Prostate gland (tissue), 2 donors: ENCODE measurements at regions not wholly inside any gene's neighbourhood (a gene's known extent, or its start where the extent isn't known, plus 50 kb on each side); places are given as distances from the start of the nearest gene placed in this dataset.

Source experiments
- DNase-seq: peaks from one replicate; pipeline ENCODE4 v3.0.0-alpha.2; 2019; ENCODE audit warnings: low spot score
- H3K27ac ChIP-seq, 2 donors: fragments of 200-600 bp; sonication (generic); 2 replicates each; pipeline ENCODE4 v1.5.1; 2017 to 2019
- H3K27me3 ChIP-seq: fragments of 200-600 bp; sonication (generic); replicated peaks from 2 replicates; pipeline ENCODE4 v1.5.1; 2019; ENCODE audit not compliant: insufficient read depth
- H3K36me3 ChIP-seq, 2 donors: fragments of 200-600 bp; sonication (generic); 1 replicate in 1 of 2; 2 replicates in 1 of 2; pipeline versions ENCODE4 v1.5.1 to v1.8.1; 2017 to 2019
- H3K4me1 ChIP-seq: fragments of 200-600 bp; sonication (generic); replicated peaks from 2 replicates; pipeline ENCODE4 v1.5.1; 2019
- H3K4me3 ChIP-seq, 2 donors: fragments of 200-600 bp; sonication (generic); 2 replicates each; pipeline ENCODE4 v1.5.1; 2017 to 2019
- H3K9me3 ChIP-seq: fragments of 200-600 bp; sonication (generic); 2 replicates; pipeline ENCODE4 v1.5.1; 2017
- CTCF ChIP-seq, 4 experiments: fragments of 200-600 bp in 2 of 4; fragments of 450-650 bp in 2 of 4; sonication (generic) in 2 of 4; IDR thresholded peaks; 1 replicate in 3 of 4; 2 replicates in 1 of 4; pipeline ENCODE4 v1.5.1; 2016 to 2019; ENCODE audit warnings: antibody characterized with exemption in 4 of 4, mild to moderate bottlenecking in 2 of 4, moderate library complexity in 2 of 4
- POLR2A ChIP-seq: fragments of 450-650 bp; IDR thresholded peaks from one replicate; pipeline ENCODE4 v1.6.1; 2016; ENCODE audit warnings: antibody characterized with exemption, mild to moderate bottlenecking
- POLR2AphosphoS5 ChIP-seq: sonication (generic); formaldehyde crosslinking; IDR thresholded peaks from one replicate; pipeline ENCODE4 v1.6.1; 2017; ENCODE audit warnings: antibody characterized with exemption
- WGBS: methylation state at CpG from one replicate; pipeline ENCODE4 v1.1.5; 2018; 5-methylcytosine and 5-hydroxymethylcytosine counted together
- intact Hi-C: fragments of 100-400 bp; cut with DNase I; formaldehyde crosslinking; loops from one replicate; pipeline ENCODE4 v1.14.2; 2022

- 56% methylated on average over 12 of the region's 12 CpGs for WGBS
- TF ChIP-seq POLR2AphosphoS5 (no peak), CTCF (IDR thresholded peaks at IDR 0.05) (no peak), POLR2A (no peak)
- Histone ChIP-seq H3K4me3 (no peak overlapping the region), H3K9me3 (no peaks in the 10 kb centered on the region), H3K27ac (no peak overlapping the region), H3K4me1 (no peaks in the 10 kb centered on the region), H3K27me3 (no peaks in the 10 kb centered on the region), H3K36me3 (no peaks in the 10 kb centered on the region)
- DNase-seq = no peak
- intact Hi-C loops = no loop called here
These were observed 555.8 kb upstream of the SALL3 start for GRCh38 chr18:78423811-78424210.

DNA sequence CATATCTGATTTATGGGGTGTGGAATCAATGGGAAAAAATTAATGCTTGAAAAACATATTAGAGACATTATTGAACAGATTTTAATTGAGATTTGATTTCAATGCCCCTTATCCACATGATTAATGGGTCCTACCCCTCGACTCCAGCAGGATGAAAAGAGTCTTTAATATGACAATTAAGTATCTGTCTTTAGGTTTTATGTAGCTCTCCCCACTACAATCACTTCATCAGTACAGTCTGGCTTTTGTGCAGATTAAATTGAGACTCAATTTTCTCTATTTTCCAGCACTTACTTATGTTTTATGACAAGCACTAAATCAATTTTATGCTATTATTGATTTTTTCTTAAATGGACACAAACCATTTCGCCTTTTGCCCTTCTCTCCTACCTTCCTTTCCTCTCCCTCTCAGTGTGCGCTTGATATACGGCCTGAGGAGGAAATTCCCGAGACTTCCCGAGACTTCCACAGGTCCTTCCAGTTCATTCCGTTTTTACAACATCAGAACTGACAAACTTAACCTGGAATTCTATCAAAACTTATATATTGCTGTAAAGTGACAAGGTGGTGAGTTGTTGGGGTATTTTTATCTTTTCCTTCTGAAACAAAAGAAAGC lies 555.1 kb upstream of the SALL3 start:
- H3K27me3 ChIP-seq = no peaks in the 10 kb centered on the region
- TF ChIP-seq POLR2A = no peak
- TF ChIP-seq POLR2AphosphoS5 = no peak
- TF ChIP-seq CTCF (IDR thresholded peaks at IDR 0.05) = no peak
- no peaks in the 10 kb centered on the region for H3K9me3 ChIP-seq
- DNase-seq = no peak
- intact Hi-C loops = no loop called here
- H3K4me1 ChIP-seq = no peaks in the 10 kb centered on the region
- WGBS = 76% methylated on average over 7 of the region's 7 CpGs
- H3K36me3 ChIP-seq = no peaks in the 10 kb centered on the region
- no peak overlapping the region for H3K27ac ChIP-seq
- H3K4me3 ChIP-seq = no peak overlapping the region

DNA sequence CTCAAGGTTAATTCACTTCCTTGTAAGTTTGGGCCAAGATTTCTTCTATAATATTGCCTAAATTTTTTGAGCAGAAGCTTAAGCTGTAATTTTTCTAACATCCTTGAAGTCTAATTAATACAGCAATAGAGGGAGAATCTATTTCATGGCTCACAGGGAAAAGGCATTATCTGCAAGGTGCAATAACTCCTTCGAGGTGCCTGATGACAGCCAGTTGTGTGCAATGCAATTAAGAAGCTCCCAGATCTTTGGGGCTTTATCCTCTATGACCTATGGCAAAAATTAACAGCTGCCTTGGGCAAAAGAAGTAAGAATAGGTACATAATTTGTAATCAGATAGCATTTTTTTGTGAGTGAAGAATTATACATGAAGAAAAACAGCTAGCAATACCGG lies 554.6 kb upstream of the SALL3 start:
- TF ChIP-seq POLR2A = no peak
- no peak for TF ChIP-seq POLR2AphosphoS5
- no peak for TF ChIP-seq CTCF (IDR thresholded peaks at IDR 0.05)
- WGBS = 79% methylated on average over 2 of the region's 2 CpGs
- no peak overlapping the region for H3K4me3 ChIP-seq
- no peak for DNase-seq
- no peaks in the 10 kb centered on the region for H3K27me3 ChIP-seq
- H3K27ac ChIP-seq = no peak overlapping the region
- no peaks in the 10 kb centered on the region for H3K4me1 ChIP-seq
- intact Hi-C loops = no loop called here
- no peaks in the 10 kb centered on the region for H3K36me3 ChIP-seq
- H3K9me3 ChIP-seq = no peaks in the 10 kb centered on the region

- Histone ChIP-seq H3K36me3 (no peaks in the 10 kb centered on the region), H3K4me1 (no peaks in the 10 kb centered on the region), H3K27me3 (no peaks in the 10 kb centered on the region), H3K9me3 (no peaks in the 10 kb centered on the region), H3K27ac (no peak overlapping the region), H3K4me3 (no peak overlapping the region)
- WGBS = 90% methylated on average over 12 of the region's 12 CpGs
- DNase-seq = no peak
- TF ChIP-seq POLR2AphosphoS5 = no peak
- TF ChIP-seq CTCF (IDR thresholded peaks at IDR 0.05) = no peak
- TF ChIP-seq POLR2A = no peak
- intact Hi-C loops = no loop called here
These were observed 552.5 kb upstream of the SALL3 start for GRCh38 chr18:78427081-78427480.
